ENCODE measurements at regions not wholly inside any gene's neighbourhood (a gene's known extent, or its start where the extent isn't known, plus 50 kb on each side); places are given as distances from the start of the nearest gene placed in this dataset.
"Not testable (repeated sequence)": the region's sequence is repeated elsewhere in the genome, so short reads cannot be mapped to it uniquely, and the experiment has no call there.

DNA sequence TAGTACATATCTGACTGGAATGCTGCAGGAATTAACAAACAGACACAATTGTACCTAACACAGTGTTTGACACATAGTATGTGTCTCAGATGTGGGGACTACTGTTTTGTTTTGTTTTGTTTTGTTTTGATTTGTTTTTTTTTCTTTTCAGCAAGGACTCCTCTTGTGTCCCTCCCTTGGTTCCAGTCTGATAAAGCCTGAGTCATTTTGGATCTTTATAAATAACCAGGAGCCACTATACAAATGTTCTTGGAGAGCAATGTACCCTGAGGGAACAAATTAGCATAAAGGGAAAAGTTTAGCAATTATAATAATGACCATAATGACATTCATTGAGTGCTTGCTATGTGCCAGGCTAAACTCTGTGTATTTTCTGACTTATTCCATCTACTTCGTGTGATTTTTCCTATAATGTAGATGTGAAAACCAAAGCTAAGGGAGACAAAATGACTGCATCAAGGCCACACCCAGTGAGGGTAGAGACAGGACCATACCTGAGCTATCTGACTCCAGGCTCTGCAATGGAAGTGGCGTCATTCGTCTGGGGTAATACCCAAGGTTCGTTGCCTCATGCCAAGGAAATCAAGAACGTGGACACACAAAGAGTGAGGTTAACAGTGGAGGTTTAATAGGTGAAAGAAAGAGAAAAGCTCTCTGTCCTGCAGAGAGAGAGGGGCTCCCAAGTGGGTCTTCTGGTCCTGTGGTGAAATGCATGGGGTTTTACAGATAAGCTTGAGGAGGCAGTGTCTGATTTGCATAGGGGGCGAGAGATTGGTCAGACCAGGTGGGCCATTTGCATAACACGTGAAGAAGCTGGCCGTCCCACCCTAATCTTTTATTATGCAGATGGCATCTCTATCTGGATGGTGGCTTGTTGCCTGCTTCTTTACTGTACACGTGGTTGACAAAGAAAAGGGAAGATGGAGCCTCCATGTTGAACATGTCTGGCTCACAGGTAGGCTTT is 285.5 kb upstream of the SFSWAP start:
- no peak for DNase-seq

DNA sequence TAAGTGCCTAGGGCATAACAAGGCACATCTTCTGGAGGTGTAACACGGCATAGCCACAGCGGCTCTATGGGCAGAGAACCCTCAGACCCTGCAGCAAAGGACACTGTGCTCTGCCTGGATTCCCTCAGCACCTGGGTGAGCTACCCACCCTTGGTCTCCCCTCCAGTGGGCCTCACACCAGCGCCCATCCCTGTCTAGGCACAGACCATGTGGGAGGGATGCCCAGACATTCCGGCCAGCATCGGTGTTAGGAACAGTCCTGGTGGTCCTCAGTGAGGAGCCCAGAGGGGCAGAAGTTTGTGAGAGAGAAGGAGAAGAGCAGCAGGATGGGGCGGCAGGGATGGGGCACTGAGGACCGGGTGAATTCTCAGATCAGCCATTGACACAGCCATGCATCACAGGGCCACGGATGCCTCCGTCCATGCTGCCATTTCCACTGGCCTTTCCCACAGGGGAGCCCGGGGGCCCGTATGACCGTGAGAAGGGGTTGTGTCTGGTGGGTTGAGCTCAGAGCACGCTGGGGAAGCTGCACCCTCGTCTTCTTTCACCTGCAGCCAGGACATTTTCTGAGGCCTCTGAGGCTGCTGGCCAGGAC is 282.7 kb upstream of the SFSWAP start:
- no peak for DNase-seq

DNA sequence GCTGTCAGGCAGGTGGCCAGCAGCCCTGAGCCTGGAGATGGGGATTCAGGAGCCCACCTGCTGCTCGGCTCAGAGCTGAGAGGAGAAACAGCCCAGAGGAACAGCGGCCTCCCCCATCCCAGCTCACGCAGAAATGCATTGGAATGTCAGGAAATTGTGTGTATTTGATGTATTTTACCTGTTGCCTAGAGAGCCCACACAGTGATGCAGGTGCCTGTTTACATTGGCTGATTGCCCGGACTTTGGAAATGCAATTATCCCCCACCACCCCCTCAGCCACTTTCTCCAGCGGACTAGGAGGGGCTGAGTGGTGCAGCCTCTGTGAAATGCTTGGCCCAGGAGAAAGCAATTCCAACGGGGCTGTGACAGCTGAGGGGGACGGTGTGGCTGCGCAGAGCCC is 281.7 kb upstream of the SFSWAP start:
- not testable (repeated sequence) for DNase-seq

DNA sequence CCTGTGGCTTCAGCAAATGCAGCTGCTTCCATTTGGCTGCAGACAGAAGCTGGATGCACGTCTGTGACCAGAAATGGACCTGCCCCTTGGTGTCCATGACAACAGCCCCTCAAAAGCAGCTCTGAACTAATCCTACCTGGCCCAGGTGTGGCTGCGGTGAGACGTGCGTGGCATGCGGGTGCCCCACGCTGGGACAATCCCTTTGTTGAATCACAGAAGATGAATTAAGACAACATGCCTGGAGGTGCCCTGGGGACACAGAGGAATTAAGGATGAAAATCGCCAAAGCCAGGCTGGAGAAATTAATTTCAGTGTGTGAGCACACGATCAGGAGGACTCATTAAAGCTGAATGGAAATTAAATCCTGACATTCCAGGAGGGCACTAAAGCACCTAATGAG is 281.2 kb upstream of the SFSWAP start:
- DNase-seq = not testable (repeated sequence)

DNA sequence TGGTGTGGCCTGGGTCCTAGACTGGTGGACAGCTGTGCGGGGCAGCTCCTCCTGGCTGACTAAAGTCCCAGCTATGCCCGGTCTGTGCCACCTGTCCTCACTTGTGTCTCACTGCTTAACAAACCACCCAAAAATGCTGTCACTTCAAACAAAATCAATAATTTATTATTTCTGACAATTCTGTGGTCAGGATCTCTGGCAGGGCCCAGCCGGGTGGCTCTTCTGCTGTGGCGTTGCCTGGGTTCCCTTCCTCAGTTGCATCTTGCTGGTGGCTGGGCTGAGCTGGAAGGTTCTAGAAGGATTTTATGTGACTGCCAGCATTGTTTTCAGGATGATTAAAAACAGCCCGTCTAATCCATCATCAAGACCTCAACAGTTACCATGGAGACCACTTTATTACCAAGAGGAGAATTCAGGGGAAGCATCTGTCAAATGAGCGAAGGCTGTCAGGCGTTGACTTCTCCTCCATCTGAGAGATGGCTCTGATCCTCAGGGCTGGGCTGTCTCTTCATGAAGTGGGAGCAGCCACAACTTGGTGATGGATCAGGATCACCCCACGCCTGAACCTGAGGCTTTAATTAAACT is 280.6 kb upstream of the SFSWAP start:
- no peak for DNase-seq

DNA sequence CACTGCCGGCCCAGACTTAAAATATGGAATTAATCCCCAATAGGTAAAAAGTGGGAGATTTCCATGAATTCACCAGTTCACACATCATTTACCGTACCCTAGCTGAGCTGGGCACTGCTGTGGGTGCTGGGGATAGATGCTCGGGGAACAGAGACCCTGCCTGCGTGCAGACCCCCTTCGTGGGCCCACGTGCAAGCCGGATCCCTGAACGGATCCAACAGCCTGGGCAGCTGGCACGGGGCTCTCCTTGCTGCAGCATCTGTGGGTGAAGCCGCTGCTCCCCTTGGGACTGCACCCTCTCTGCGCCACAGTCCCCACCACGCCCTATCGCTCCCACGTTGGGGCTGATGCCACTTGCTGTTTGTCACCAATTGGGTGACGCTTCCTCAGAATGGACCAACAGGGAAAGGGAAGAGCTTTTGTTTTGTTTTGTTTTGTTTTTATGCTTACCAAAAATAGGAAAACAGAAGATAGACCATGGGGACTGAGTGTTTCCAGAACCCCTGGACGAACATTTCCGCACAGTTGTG is 279.7 kb upstream of the SFSWAP start:
- DNase-seq = not testable (repeated sequence)

DNA sequence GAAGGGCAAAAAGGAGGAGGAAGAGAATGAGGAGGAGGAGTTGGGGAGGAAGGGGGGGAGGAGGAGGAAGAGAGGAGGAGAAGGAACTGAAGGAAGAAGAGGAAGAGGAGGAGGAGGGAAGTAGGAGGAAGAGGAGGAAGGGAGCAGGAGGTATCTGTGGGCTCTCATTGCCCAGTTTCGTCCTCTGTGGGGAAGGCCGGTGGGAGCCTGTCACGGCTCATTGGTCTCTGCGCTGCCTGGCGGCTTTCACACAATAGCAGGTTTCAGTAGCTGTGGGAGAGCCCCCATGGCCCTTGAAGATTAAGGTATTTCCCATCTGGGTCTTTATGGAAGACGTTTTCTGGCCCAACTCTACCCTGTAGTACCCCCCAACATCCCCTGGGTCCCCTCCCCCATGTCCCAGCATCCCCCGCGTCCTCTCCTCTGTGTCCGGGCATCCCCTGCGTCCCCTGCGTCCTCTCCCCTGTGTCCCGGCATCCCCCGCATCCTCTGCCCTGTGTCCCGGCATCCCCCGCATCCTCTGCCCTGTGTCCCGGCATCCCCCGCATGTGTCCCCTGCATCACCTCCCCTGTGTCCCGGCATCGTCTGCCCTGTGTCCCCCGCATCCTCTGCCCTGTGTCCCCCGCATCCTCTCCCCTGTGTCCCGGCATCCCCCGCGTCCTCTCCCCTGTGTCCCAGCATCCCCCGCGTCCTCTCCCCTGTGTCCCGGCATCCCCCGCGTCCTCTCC is 278.2 kb upstream of the SFSWAP start:
- no peak for DNase-seq

DNA sequence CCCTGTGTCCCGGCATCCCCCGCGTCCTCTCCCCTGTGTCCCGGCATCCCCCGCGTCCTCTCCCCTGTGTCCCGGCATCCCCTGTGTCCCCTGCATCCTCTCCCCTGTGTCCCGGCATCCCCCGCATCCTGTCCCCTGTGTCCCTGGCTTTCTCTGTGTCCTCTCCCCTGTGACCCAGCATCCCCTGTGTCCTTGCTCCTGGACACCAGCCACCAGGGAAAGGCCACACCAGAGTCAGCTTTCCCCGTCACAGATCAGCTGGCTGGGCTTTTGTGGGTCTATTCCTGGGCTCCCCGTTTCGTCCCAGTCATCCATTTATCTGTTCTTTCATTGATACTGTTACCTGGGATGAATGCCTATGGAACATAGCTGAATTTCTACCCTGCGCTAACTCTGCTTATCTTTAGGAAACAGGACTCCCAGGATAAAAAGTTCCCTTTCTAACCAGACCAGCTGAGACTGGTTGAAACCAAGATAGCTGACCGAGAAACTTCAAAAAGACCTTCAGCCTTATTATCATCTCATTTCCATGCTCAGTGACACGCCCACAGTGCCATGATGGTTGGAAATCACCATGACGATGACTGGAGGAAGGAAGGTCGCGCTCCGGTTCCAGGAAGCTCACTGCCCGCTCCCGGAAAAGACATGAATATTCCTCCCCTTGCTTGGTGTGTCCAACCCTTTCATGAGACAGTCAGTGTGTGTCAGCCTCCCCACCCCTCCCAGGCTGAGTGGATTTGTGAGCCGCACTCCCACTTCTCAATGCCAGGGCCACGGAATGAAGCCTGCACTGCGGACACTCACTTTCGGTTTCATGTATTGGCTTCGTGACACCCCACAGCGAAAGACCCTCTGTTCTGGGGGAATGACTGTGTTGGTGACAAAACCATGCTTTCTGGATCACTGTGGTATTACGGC is 276.4 kb upstream of the SFSWAP start:
- DNase-seq = no peak

DNA sequence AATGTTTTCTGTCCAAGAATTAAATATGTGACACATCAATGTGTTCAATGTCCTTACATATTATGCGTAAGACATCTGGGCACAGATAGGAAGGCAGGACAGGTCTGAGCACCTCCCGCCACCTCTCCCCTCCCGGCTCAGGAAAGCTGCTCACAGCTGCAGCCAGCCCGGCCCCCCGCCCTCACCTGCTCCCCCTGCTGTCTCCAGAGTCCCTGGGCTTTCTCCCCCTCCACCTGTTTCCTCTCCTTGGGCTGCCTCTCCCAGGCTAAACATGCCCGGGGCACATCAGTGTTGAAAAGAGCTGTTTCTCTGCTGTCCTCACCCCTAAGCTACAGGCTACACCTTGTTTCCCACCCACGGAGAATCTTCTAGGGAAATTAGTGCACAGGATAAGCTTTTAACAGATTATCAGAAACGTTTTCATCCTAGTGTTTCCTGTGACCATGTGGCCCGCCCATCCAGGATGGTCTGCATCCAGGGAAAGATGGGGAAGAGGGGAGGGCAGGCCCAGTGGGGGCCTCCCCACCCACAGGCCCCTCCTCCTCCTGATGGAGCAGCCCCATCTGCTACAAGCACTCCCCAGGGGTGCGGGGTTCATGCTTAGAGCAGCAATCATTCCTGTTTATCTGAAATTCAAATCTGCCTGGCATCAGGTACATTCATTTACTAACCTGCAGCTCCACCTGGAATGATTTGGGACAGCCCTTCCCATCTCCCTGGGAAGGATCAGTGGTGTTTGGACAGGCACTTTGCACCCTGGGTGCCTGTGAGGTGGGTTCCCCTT is 273.8 kb upstream of the SFSWAP start:
- no peak for DNase-seq

DNA sequence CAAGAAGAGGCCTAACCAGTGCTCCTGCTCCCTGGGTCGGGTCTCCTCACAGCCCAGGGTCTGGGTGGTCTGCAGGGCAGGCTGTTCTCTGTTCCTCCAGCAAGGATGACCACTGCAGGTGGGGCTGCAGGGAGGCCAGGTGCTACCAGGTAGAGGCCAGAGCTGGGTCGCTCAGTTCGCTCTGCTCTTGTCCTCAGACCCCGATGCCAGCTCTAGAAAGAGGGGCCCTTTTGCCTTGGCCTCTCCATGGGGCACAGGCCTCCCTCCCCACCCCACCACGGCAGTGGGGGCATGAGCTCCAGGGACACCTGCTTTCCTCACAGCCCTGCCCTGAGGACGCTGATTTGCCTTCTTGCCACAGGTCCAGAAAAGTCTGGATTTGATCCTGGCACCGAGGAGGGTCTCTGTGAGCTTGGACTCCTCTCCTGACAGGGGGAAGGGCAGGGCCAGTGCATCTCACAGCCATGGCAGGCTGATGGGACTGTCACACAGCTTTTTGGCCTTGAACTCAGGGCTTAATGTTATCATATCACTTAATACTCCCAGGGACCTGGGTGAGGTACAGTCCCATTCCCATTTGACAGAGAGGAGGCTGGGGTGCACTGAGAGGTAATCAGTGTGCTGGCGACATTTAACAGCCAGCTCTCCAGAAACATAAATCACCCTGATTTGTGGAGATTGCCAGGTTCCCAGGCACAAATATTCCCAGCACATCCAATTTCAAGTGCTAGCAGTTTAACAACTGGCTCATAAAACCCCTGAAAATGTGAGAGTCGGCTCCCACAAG is 273.0 kb upstream of the SFSWAP start:
- DNase-seq = no peak

DNA sequence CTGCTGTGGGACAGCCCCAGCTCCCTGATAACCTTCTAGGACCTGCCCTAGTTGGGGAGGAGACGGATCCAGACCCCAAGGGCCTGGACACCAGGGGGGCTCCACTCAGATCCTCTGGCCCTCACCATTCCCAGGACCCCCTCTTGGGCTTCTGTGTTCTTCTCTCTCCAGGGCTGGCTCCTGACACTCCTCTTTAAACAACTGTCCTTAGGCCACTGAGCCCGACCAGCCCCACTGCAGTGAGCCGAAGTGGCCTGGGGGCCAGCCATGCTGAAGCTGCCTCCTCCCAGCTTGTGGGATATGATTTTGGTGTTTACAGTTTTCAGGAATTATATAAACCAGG is 272.4 kb upstream of the SFSWAP start:
- DNase-seq = not testable (repeated sequence)

DNA sequence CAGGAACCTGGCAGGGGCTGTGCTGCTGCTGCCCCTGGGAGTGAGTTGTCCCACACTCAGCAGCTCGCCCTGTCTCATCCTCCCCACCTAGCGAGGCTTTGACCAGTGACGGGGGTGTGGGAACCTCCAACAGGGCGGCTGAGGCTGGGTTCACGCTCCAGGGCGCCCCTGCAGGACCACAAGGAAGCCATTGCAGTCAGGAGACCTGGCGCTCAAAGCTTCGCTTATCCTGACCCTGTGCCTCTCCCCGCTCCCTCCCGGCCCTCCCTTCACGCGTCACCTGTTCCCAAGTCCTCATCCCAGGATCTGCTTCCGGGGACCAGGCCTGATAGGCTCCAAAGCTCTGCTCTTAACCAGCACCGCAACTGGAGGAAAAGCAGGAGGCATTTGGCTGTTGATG is 272.0 kb upstream of the SFSWAP start:
- DNase-seq = no peak

DNA sequence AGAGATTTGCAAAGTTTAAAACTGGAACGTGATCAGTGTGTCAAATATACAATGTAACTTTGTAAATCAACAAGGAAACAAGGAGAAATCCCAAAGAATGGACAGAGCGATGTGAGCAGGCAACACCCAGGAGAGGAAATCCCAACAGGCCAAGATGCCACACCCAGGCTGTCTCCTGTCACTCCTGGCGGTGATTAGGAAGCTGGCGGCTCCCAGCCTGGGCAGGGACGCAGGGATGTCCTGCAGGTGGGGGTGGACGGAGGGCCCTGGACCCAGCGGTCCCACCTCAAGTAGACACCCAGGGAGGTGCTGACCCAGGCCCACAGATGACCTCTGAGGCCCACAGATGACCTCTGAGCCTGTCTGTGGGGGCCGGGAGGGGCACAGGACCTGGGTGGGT is 271.1 kb upstream of the SFSWAP start:
- not testable (repeated sequence) for DNase-seq

DNA sequence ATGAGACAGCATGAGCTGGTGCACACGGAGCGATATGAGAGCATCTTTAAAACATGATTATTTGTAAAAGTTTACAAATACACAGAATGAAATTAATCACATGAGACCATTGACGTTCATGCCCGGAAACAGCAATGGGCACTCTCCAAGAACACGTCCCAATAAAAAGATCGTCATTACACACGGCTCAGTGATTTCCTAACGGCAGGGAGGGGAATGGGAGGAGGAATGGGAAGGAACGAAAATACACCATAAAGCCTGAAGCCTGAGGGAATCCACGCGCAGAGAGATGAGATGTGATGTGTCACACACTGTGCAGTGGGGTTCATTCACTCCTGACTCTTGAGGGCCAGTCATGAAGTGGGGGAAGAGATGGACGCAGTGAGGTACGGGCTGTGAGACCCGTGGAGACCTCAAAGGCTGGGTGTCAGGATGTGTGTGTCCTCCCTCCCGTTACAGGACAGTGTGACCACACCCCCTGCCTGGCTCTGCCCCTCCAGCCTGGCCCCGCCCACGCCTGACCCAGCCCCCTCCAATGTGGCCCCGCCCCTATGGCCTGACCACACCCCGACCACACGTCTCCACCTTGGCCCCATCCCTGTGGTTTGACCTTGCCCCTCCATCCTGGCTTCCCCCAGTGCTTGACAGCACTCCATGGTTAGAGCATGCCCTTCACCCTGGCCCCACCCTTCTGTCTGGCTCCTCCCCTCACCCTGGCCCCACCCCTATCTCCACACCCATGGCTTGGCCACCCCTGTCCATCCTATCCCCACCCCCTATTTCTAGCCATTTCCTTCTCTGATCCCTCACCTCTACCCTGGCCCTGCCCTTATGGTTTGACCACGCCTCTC is 270.5 kb upstream of the SFSWAP start:
- not testable (repeated sequence) for DNase-seq

DNA sequence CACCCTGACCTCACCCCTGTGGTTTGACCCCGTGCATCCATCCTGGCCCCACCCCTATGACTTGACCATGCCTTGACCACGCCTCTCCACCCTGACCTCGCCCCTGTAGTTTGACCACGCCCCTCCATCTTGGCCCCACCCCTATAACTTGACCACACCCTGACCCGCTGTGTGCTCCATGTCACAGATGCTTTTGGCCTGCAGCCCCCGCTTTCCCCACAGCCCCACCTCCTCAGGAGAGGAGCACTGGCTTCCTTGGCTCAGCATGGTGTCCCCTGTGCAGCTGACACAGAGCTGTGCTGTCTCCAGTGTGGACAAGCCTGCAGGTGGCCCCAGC is 269.9 kb upstream of the SFSWAP start:
- DNase-seq = no peak

DNA sequence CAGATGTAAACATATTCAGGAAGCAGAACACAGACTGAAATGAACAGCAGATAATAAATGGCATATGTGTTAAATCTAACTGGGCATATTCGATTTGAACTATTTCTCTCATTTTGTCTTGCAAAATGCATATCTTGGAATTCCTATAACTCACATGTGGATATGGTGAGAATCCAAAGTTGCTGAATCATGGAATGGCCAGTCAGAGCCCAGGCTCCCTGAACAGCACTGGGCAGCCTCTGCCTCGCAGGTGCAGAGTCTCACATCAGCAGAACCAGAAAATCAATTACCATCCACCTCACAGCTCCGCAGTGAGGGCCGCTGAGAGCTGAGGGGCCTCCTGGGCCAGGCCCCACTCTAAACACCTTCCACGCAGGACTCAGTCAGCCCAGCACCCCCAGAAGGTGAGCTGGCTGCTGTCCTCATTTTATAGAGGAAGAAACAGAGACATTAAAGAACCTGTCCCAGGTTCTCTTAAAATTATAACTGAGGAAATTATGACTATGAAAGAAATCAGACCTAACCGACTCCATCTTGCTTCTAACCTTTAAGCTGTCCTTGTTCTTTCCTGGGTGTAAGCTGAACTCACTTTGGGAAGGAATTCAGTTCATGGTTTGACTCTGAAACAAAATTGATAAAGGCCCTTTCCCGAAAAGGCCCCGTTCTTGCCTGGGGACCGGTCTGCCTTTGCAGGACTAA is 269.1 kb upstream of the SFSWAP start:
- DNase-seq = no peak

DNA sequence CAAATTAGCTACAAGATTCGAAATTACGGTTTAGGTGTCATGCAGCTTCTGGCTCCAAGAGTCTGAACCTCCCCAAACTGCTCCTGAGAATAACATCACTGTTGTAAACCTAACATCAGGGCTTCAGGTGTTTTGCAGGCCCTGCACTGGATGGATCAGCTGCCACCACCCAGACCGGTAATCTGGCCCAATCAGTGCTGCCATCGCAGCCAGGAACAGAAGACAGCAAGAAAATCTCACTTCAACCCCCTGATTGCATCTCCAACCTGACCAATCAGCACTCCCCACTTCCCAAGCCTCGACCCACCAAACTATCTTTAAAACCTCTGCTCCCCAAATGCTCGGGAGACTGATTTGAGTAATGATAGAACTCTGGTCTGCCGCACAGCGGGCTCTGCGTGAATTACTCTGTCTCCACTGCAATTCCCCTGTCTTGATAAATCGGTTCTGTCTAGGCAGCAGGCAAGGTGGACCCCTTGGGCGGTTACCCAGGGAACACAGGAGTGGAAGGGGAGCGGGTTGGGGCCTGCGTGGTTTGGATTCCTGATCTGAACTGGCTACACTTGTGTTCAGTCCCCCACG is 268.5 kb upstream of the SFSWAP start:
- DNase-seq = no peak

All from left hindlimb (tissue), 1 donor.